K562 (cell line): ENCODE measurements at regions not wholly inside any gene's neighbourhood (a gene's known extent, or its start where the extent isn't known, plus 50 kb on each side); places are given as distances from the start of the nearest gene placed in this dataset.

Source experiments
- EP300 ChIP-seq: IDR thresholded peaks from 2 replicates; pipeline ENCODE4 v1.6.1; 2012; ENCODE audit warnings: low read length, improper control_type of control experiment
- HMG20B ChIP-seq: fragments of 250-450 bp; sonication (Bioruptor Pico); IDR thresholded peaks from 2 replicates; pipeline ENCODE4 v1.5.0; 2021; ENCODE audit warnings: mild to moderate bottlenecking
- MEF2A ChIP-seq: IDR thresholded peaks from 2 replicates; pipeline ENCODE4 v1.6.1; 2011; ENCODE audit warnings: low read depth, mild to moderate bottlenecking, low read length, moderate library complexity; ENCODE audit not compliant: control insufficient read depth
- MLLT1 ChIP-seq, 2 experiments: fragments of 450-650 bp; IDR thresholded peaks; 2 replicates each; pipeline ENCODE4 v1.6.1; 2016
- MLX ChIP-seq, 2 experiments: fragments of 450-650 bp in 1 of 2; sonication (generic) in 1 of 2; formaldehyde crosslinking; conservative IDR thresholded peaks; 2 replicates each; pipeline versions ENCODE4 v1.4.0 to v1.8.1; 2020 to 2022; ENCODE audit warnings: mild to moderate bottlenecking in 1 of 2, missing genetic modification reagents in 1 of 2
- POU5F1 ChIP-seq: fragments of 150-350 bp; IDR thresholded peaks from 2 replicates; pipeline ENCODE4 v1.6.1; 2014; ENCODE audit warnings: borderline replicate concordance, low read length, low read depth, mild to moderate bottlenecking; ENCODE audit not compliant: partially characterized antibody
- SMARCA4 ChIP-seq: fragments of 450-650 bp; IDR thresholded peaks from 2 replicates; pipeline ENCODE4 v1.6.1; 2016
- TAF7 ChIP-seq: fragments of 450-650 bp; IDR thresholded peaks from 2 replicates; pipeline ENCODE4 v1.6.1; 2016; ENCODE audit warnings: missing genetic modification characterization, missing compliant biosample characterization
- ZNF121 ChIP-seq: sonication (generic); formaldehyde crosslinking; conservative IDR thresholded peaks from 2 replicates; pipeline ENCODE4 v1.8.0; 2022; ENCODE audit warnings: missing genetic modification reagents

GRCh38 chr2:223510713-223511112, 91.4 kb downstream of the SCG2 start:
- TF ChIP-seq HMG20B (CRISPR knock-in tag) (no peak), TAF7 (tag) (no peak), SMARCA4 (no peak), MLLT1 (IDR thresholded peaks at IDR 0.05) (no peak), MLX (CRISPR knock-in tag; conservative IDR thresholded peaks at IDR 0.05) (no peak), ZNF121 (CRISPR knock-in tag) (no peak), MEF2A (no peak), EP300 (no peak), POU5F1 (no peak)
